ENCODE measurements at regions not wholly inside any gene's neighbourhood (a gene's known extent, or its start where the extent isn't known, plus 50 kb on each side); places are given as distances from the start of the nearest gene placed in this dataset.
"Not testable (repeated sequence)": the region's sequence is repeated elsewhere in the genome, so short reads cannot be mapped to it uniquely, and the experiment has no call there.

DNA sequence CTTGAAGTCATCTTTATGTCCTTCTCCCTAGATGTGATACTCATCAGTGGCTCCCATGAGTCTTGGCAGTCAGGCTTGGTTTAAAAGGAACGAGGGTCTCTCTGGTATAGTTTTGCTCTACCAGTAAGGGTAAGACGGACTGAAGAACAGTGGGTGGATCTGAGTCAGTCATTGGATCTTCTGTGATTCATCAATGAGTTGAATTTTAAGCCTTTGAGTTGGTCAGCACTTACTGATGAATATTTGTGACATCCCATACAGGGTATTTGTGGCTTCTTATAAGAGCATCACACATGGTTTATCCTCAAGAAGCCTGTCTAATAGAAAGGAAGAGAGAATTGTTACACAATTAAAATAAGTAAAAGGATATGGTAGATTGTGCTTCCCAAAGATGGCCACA, 87.3 kb upstream of the NAMPT start:
- no peak for FAIRE-seq

DNA sequence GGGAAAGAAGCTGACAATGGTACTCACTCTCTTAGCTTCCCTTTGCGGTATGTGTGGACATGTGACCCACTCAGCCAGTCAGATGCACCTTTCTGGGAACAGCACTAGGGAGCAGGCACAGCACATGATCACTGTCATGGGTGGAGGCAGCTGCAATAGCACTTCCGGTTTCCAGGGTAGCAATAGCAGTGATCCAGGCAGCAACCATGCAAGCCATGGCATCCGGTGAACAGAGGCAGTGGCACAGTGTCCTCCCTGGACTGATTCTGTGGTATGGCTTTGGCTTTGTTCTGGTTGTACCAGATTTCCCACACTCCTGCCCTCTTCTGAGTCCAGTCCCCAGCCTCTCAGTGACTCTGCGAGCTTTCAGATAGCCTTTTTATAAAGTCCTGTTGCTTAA, 86.8 kb upstream of the NAMPT start:
- no peak for FAIRE-seq

GRCh38 chr7:106370542-106370941, 85.8 kb upstream of the NAMPT start:
- no peak for FAIRE-seq

DNA sequence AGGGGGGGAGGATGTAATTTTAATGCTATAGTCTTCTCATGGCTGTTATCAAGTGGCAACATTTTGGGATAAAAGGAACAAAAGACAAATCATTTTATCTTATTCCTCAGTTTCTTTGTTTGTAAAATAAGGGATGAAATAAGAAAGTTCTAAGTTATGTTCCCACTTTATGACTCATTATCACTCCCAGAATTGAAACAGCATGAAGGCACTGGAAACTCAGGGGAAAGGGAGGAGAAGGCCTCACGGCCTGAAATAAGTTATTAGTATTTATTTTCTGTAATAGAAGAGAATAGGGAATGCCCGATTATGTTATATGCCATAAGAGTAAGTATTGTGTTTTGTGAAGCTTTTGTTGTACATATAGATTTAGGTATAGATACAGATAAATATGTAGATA, 85.0 kb upstream of the NAMPT start:
- FAIRE-seq, result no peak

DNA sequence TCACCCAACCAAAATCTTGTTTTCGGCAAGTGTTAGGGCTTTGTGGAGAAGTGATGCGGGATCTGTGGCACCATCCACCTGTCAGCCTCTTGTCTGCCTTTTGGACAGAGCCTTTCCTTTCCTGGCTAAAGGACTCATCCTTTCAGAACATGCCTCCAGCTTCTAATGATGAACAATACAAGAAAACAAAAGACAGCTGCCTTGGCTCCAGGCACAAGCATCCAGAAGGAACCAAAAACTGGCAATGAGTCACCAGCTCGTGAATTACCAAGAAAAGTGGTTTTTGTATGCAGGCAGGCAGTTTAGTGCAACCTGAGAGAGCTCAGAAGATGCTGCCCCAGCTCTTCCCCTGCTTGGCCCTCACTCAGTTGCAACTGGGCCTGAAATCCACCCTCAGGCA, 84.6 kb upstream of the NAMPT start:
- no peak for FAIRE-seq

DNA sequence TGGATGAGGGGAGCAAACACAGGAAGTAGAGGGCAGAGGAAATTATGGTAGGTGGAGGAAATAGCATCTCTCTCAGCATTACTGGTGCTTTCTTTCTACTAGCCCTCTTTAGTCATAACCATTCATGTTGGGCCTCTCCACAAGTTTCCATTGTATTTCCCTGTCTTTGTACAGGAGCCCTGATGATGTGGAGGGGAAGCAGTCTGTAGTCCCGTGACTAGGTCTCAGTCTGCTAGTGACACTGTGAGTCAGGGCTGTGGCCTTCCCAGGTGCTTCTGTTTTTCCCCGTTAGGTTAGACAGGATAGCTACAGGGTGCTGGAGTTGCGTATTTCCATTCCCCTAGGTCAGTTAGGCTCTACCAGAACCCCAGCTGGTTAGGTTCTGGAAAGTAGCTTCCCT, 82.9 kb upstream of the NAMPT start:
- no peak for FAIRE-seq

GRCh38 chr7:106367018-106367420, 82.2 kb upstream of the NAMPT start:
- no peak for FAIRE-seq

DNA sequence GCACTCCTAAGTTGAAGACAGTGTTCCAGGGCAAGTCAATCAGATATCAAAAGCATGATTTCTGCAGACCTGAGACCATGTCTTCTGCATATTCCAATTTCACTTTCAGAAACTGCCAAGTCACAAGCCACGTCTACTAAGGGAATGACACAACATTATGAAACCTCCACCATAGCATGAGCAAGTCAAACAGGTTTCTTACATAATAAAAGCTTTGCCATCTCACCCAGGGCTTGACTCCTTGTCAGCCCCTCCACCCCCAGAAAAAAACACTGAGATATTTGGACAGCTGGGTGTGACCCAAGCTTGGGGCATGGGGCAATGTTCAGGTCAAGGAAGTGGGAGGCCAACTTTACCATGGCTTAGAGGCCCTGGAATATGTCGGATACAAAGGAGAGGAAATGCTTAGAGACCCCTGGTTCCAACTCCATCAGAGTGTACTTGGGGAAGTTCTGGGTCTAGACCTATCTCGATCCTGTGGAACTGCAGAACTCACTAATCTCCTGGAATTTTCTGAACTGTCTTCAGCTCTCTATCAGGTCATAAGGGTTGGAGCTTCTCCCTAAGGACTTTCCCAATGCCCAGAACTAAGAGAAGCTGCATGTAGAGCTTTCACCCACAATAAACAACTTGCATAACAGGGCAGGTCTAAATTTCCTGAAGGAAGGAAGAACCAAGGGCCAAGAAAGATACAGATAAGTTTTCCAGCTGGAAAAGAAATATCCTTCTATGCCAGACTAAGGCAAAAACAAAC, 80.6 kb upstream of the NAMPT start:
- FAIRE-seq, result no peak

DNA sequence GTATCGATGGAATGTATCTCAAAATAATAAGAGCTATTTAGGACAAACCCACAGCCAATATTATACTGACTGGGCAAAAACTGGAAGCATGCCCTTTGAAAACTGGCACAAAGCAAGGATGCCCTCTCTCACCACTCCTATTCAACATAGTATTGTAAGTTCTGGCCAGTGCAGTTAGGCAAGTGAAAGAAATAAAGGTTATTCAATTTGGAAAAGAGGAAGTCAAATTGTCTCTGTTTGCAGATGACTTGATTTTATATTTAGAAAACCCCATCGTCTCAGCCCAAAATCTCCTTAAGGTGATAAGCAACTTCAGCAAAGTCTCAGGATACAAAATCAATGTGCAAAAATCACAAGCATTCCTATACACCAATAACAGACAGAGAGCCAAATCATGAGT, 77.7 kb upstream of the NAMPT start:
- FAIRE-seq, result not testable (repeated sequence)

GRCh38 chr7:106358103-106358663, 73.4 kb upstream of the NAMPT start:
- FAIRE-seq, result no peak

- FAIRE-seq, result no peak
These were observed 72.9 kb upstream of the NAMPT start for GRCh38 chr7:106357675-106358074.

GRCh38 chr7:106354822-106355221, 70.0 kb upstream of the NAMPT start:
- FAIRE-seq, result no peak

DNA sequence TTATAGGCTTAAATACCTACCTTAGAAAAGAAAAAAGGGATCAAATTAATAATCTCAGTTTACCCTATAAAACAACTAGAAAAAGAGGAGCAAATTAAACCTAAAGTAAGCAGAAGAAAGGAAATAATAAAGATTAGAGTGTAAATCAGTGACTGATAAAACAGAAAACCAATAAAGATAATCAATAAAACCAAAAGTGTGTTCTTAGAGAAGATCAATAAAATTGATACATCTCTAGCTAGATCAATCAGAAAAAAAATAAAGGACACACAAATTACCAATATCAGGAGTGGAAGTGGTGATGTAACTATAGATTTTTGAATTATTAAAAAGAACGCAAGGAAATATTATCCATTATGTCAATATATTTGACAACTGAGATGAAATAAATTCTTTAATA, 69.2 kb upstream of the NAMPT start:
- no peak for FAIRE-seq

- no peak for FAIRE-seq
These were observed 63.4 kb upstream of the NAMPT start for GRCh38 chr7:106348231-106348630.

DNA sequence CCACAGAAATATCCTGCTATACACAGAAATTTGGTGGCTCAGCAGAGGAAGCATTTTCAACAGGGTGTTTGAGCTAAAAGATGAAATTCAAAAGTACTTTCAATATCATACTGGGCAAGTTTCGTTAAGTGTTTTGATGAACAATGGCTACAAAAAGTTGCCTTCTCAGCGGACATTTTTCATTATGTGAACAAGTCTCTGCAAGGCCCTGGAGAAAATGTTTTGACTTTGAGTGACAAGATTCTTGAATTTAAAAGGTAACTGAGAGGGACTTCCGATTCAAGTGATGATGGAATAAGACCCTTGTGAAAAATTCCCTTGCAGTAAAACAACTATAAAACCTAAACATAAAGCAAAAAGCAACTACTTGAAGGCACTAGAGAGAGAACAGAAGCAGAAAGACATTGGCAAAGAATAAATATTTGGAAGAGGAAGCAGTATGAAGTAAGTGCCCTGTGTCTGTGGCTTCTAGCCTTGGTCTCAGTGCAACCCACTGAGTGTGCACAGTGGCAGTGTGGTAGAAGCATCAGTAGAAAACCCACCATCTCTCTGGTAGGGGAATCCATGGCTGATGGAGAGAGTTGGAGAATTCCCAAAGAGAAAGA, 62.5 kb upstream of the NAMPT start:
- FAIRE-seq, result no peak

DNA sequence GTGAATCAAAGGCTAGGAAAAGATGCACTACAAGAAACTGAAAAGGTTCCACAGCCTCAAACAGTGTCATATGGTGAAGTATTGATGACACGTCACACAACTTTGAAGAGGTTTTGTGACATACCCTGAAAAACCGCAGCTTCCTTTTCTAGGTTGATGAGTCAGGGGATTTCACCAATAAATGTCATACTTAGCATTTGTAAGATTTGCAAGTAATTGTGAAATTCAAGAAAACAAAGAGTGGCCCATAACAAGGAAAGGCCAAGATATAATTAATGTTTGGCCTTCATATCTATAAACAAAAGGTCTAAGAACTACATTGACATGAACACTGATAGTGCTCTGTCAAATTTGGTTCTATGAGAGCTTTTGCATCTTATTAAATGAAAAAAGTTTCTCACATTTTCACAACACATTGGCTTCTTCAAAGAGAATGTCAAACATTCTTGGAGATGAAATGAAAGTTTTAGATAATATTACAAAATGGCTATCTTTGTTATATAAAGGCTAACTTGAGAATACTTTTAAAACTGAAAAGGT, 62.0 kb upstream of the NAMPT start:
- FAIRE-seq, result no peak

GRCh38 chr7:106346167-106346677, 61.4 kb upstream of the NAMPT start:
- no peak for FAIRE-seq

DNA sequence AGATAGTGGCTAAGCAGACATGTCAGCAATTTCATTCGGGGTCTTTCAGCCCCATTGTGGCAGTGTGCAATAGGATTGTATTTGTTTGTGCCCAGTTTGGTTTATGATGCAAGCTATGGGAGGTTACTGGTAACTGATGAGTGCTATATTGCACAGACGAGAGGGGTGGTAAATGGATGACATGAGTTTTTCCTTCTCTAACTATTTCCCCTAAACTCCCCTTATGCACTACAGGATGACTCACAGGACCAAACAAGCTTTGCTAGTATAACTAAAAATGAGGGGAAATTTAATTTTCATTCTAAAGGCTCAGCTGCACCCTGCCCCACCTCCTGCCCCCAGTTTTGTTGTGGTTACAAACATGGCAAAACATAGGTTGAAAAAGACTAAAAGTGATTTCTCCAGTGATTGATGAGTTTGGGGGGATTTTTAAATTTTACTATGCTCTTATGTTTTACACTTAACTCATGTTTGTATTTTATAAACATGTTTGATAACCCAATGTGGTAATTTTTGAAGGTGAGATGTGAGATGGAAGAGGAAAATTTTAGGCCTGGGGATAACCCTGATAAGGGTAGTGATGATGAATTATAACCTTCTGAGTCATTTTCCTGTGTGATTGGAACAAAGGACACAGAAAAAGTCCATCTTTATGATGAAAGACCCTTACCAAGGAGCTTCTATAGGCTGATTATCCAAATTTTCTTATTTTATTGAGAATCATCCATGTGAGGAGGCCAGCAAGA, 60.8 kb upstream of the NAMPT start:
- no peak for FAIRE-seq

GRCh38 chr7:106344861-106345260, 60.1 kb upstream of the NAMPT start:
- no peak for FAIRE-seq

DNA sequence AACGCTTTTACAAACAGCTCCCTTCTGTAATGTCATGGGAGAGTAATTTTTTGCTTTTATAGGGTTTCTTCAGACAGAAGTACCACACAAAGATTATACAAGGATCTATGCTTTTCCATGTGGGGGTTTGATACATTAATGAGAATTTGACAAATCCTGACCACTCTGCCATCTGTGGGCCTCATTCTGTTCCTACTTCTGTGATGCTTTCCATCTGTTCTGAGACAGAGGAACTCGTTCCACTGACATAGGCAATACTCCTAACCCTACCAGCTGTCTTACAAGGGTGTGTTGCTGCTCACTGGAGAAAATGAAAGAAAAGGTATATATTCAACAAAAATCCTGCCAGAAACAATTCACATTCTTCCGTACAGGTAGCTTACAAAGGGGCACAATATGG, 59.4 kb upstream of the NAMPT start:
- no peak for FAIRE-seq

DNA sequence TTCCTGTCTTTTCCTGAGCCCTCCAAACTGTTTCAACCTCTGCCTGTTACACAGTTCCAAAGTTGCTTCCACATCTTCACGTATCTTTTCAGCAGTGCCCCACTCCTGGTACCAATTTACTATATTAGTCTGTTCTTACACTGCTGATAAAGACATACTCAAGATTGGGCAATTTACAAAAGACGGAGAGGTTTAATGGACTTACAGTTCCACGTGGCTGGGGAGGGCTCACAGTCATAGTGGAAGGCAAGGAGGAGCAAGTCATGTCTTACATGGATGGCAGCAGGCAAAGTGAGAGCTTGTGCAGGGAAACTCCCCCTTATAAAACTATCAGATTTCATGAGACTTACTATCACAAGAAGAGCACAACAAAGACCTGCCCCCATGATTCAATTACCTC, 57.3 kb upstream of the NAMPT start:
- FAIRE-seq, result not testable (repeated sequence)

DNA sequence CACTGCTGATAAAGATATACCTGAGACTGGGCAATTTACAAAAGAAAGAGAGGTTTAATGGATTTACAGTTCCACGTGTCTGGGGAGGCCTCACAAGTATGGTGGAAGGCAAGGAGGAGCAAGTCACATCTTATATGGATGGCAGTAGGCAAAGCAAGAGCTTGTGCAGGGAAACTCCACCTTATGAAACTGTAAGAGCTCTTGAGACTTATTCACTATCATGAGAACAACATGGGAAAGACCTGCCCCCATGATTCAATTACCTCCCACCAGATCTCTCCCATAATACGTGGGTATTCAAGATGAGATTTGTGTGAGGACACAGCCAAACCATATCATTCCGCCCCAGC, 55.4 kb upstream of the NAMPT start:
- not testable (repeated sequence) for FAIRE-seq

DNA sequence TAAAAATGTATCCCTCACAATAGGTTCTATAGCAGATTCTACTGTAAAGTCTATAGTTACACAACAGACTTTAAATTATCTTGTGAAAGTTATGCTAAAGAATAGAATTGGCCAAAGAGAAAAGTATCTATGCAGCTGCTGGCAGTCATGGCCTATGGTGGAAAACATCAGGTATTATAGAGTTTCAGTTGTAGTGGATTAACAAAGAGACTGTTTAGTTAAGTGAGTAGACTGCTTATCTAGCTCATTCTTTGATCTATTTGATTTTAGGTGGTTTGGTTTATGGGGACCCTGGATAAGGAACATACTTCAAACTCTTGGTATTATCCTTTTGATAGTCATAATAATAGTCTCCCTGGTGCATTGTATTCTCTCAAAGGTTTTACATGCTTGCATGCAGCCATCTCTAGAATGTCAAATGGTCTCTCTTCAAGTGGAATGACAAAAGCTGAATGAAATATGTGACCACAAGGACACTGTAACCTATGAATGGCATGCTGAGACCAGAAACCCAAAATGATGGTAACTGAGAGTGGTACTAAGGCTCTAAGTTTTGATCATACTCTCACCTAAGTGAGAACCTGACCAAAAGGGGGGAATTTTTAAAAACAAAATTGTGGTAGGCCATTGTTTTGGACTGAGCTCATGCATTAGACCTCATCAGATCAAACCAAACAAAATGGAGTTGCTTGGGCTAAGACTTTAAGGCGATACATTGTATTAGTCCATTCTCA, 54.9 kb upstream of the NAMPT start:
- no peak for FAIRE-seq
